ENCODE measurements at regions not wholly inside any gene's neighbourhood (a gene's known extent, or its start where the extent isn't known, plus 50 kb on each side); places are given as distances from the start of the nearest gene placed in this dataset.

- BruUV-seq (replicated peaks) = no TSS peak
- POLR2A ChIA-PET = no interaction called here
- CTCF ChIA-PET = no interaction called here
- Histone ChIP-seq H3K4me3 (no peak overlapping the region), H3K9me3 (replicated peaks; ENCODE audit: control insufficient read depth, insufficient read depth, low read length) (no peaks in the 10 kb centered on the region; the same call in 2 of the 3 replicates), H3K9ac (ENCODE audit: control insufficient read depth, insufficient read depth, low read length) (no peak overlapping the region), H4K20me1 (ENCODE audit: control insufficient read depth, insufficient read depth) (no peaks in the 10 kb centered on the region), H3K27me3 (replicated peaks in 1 of 2; ENCODE audit: control insufficient read depth in 2 of 2, insufficient read depth in 2 of 2, low read length in 1 of 2) (no peaks in the 10 kb centered on the region), H3K79me2 (ENCODE audit: control insufficient read depth, insufficient read depth, low read length) (no peaks in the 10 kb centered on the region), H3K36me3 (ENCODE audit: control insufficient read depth in 2 of 2, insufficient read depth in 2 of 2, low read length in 1 of 2) (no peaks in the 10 kb centered on the region), H2AFZ (ENCODE audit: control insufficient read depth, low read depth, low read length) (no peak overlapping the region), H3K4me2 (ENCODE audit: control insufficient read depth, insufficient read depth) (no peak overlapping the region), H3K4me1 (ENCODE audit: control insufficient read depth, insufficient read depth, low read length) (no peaks in the 10 kb centered on the region), H3K27ac (ENCODE audit: control insufficient read depth, insufficient read depth) (no peak overlapping the region)
- SMC1A ChIA-PET (ENCODE audit: uncharacterized antibody, unreplicated experiment) = no interaction called here
- ATAC-seq = no peak
- in situ Hi-C loops (cut with MboI) (no loop called here), intact Hi-C loops (cut with micrococcal nuclease; ENCODE audit: unreplicated experiment) (no loop called here)
- 13% methylated on average over 2 of the region's 2 CpGs for WGBS (ENCODE audit: insufficient coverage, insufficient replicate concordance, low lambda C conversion rate, missing lambda C conversion rate)
- no peak for FAIRE-seq
- no peak for TF ChIP-seq ZBTB33 (IDR thresholded peaks at IDR 0.05)
- no peak for DNase-seq (ENCODE audit: low read depth, low spot score)
- RAD21 ChIA-PET (ENCODE audit: unreplicated experiment) = no interaction called here
Observed at GRCh38 chr18:61722247-61722646, 170.6 kb downstream of the RNF152 start.

GRCh38 chr18:61720496-61720895 is 172.3 kb downstream of the RNF152 start:
- no peak overlapping the region for H3K4me3 ChIP-seq
- no peak overlapping the region for H3K9ac ChIP-seq (ENCODE audit: control insufficient read depth, insufficient read depth, low read length)
- H3K27ac ChIP-seq (ENCODE audit: control insufficient read depth, insufficient read depth) = no peak overlapping the region
- in situ Hi-C loops (cut with MboI) (no loop called here), intact Hi-C loops (cut with micrococcal nuclease; ENCODE audit: unreplicated experiment) (no loop called here)
- no peaks in the 10 kb centered on the region for H3K36me3 ChIP-seq (ENCODE audit: control insufficient read depth in 2 of 2, insufficient read depth in 2 of 2, low read length in 1 of 2)
- TF ChIP-seq MEF2B (IDR thresholded peaks at IDR 0.05; ENCODE audit: partially characterized antibody, poor library complexity, severe bottlenecking) (no peak), MEF2A (IDR thresholded peaks at IDR 0.05; ENCODE audit: insufficient read depth, low read depth, low read length) (no peak), RAD21 (IDR thresholded peaks at IDR 0.05; ENCODE audit: insufficient read depth, low read depth, low read length) (no peak), CBFB (IDR thresholded peaks at IDR 0.05; ENCODE audit: low read depth) (no peak), NBN (IDR thresholded peaks at IDR 0.05) (no peak), SMAD1 (IDR thresholded peaks at IDR 0.05; ENCODE audit: low read depth, partially characterized antibody) (no peak), RAD51 (IDR thresholded peaks at IDR 0.05) (no peak), EED (IDR thresholded peaks at IDR 0.05; ENCODE audit: low read depth) (no peak), SMARCA5 (IDR thresholded peaks at IDR 0.05) (no peak), NR2F1 (conservative IDR thresholded peaks at IDR 0.05) (no peak), CBX5 (IDR thresholded peaks at IDR 0.05; ENCODE audit: low read depth) (no peak), TCF3 (IDR thresholded peaks at IDR 0.05; ENCODE audit: borderline replicate concordance, insufficient read depth, low read depth, low read length) (no peak), SMC3 (IDR thresholded peaks at IDR 0.05; ENCODE audit: borderline replicate concordance, low read length) (no peak), TCF12 (IDR thresholded peaks at IDR 0.05; ENCODE audit: low read depth, low read length) (no peak), NR2C2 (IDR thresholded peaks at IDR 0.05; ENCODE audit: borderline replicate concordance, control insufficient read depth, insufficient read length, low read depth) (no peak), KLF5 (IDR thresholded peaks at IDR 0.05; ENCODE audit: partially characterized antibody) (no peak), JUND (IDR thresholded peaks at IDR 0.05; ENCODE audit: low read depth, low read length) (no peak), STAT1 (conservative IDR thresholded peaks at IDR 0.05) (no peak)
- H3K27me3 ChIP-seq (replicated peaks in 1 of 2; ENCODE audit: control insufficient read depth in 2 of 2, insufficient read depth in 2 of 2, low read length in 1 of 2) = no peaks in the 10 kb centered on the region
- no peak overlapping the region for H2AFZ ChIP-seq (ENCODE audit: control insufficient read depth, low read depth, low read length)
- POLR2A ChIA-PET = no interaction called here
- H3K9me3 ChIP-seq (replicated peaks; ENCODE audit: control insufficient read depth, insufficient read depth, low read length) = no peaks in the 10 kb centered on the region
- SMC1A ChIA-PET (ENCODE audit: uncharacterized antibody, unreplicated experiment) = no interaction called here
- H3K4me1 ChIP-seq (ENCODE audit: control insufficient read depth, insufficient read depth, low read length) = no peaks in the 10 kb centered on the region
- CTCF ChIA-PET = no interaction called here
- RAD21 ChIA-PET (ENCODE audit: unreplicated experiment) = no interaction called here
- no TSS peak for BruUV-seq (replicated peaks)
- no peak overlapping the region for H3K4me2 ChIP-seq (ENCODE audit: control insufficient read depth, insufficient read depth)
- ATAC-seq (no peak), DNase-seq (ENCODE audit: low read depth, low spot score) (no peak), FAIRE-seq (no peak)
- H3K79me2 ChIP-seq (ENCODE audit: control insufficient read depth, insufficient read depth, low read length) = no peaks in the 10 kb centered on the region
- 61% methylated on average over 5 of the region's 5 CpGs for WGBS (ENCODE audit: insufficient coverage, insufficient replicate concordance, low lambda C conversion rate, missing lambda C conversion rate)
- no peaks in the 10 kb centered on the region for H4K20me1 ChIP-seq (ENCODE audit: control insufficient read depth, insufficient read depth)
